Activated T-helper 1 cell treated with Interleukin-2 at 50 U/mL for 16 hours (primary cell): ENCODE measurements at regions not wholly inside any gene's neighbourhood (a gene's known extent, or its start where the extent isn't known, plus 50 kb on each side); places are given as distances from the start of the nearest gene placed in this dataset.

Experiments
- DNase-seq: peaks from one replicate; pipeline ENCODE4 v3.0.0-alpha.2; 2020; ENCODE audit warnings: low read depth

GRCh38 chr18:78150590-78150989 lies 829.0 kb upstream of the SALL3 start:
- DNase-seq, result no peak

- no peak for DNase-seq
These were observed 828.4 kb upstream of the SALL3 start for GRCh38 chr18:78151234-78151633.

- no peak for DNase-seq
These were observed 827.5 kb upstream of the SALL3 start for GRCh38 chr18:78151948-78152725.

GRCh38 chr18:78153362-78153761 lies 826.3 kb upstream of the SALL3 start:
- DNase-seq, result no peak

DNA sequence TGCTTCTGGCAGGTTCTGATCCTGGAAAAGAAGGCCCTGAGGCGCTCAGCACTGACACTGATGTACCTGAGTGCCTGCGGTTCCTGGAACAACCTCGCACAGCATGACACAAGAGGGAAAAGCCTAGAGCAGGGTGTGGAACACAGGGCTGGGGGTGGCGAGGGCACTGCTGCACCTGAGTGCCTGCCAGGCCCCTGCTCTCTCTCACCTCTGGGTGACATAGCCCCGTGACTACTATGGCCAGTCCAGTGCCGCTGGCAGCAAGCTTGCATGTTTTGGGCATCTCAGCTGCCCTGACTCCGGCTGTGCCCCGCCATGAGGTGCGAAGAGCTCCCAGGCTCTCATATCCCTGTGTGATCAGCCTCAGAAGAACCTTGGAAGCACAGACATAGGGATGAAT lies 825.2 kb upstream of the SALL3 start:
- DNase-seq, result no peak

DNA sequence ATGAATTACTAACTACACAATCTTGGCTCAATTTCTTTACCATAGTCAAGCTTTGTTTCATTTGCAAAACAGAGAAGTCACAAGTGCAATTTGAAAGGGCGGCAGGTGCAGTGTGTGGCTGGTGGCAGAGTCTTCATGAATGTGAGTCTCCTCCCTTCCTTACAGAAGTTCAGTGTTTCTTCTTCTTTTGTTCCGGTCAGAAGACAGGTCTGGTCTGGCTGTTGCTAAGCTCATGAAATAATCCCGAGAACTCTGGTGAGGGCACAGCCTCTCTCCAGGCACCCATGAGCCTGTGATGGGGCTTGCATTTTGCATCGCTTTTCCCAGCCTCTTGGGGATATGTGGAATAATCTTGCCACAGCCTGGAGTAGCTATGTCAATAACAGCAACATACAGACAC lies 824.8 kb upstream of the SALL3 start:
- DNase-seq, result no peak

GRCh38 chr18:78156466-78156865 lies 823.2 kb upstream of the SALL3 start:
- no peak for DNase-seq

- no peak for DNase-seq
These were observed 820.7 kb upstream of the SALL3 start for GRCh38 chr18:78158943-78159342.

GRCh38 chr18:78159397-78159796 lies 820.2 kb upstream of the SALL3 start:
- DNase-seq, result no peak

DNA sequence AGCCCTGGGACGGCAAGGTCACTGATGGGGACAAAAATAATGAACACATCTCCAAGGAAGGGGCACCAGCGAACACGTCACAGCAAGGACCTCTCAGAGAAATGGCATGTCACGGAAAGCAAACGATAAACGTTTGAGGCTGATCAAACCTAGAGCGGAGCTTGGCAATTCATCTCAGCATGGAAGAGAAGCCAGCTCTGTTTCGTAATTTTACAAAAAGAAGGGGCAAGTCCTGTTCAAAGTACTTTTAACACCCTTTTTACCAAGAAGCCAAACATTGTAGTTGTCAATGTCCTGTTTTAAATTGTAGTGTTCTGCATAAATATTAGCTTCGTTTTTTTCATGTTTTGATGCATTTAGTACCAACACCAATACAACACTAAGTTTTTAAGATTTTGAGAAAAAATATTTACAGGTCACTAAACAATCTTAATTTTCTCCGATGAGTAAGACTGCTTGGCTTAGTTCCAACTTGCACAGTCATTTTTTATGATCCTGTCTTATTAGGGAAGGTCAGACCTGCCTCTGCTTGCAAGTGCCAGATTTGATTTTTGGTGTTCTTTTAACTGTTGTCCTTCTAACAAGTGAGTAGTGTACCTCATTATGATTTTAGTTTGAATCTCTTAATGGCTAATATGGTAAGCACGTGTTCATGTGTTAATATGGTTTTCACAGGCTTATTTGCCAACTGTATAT lies 818.5 kb upstream of the SALL3 start:
- no peak for DNase-seq

- no peak for DNase-seq
These were observed 814.1 kb upstream of the SALL3 start for GRCh38 chr18:78165525-78165924.

DNA sequence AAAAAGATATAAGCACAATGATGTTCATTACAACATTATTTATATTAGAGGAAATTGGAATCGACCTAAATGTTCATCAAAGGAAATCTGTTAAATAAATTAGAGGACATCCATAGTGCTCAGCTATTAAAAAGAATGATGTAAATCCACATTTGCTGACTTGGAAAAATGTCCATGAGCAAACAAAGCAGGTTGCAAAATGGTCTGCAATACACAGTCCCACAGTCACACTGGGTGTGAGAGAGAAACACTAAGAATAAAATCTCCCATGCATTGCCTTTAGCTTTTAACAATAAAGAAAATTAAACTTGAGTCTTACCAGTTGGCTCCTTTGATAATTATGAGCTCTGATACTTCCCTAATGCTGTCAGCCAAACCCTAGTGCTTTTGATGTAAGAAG lies 811.1 kb upstream of the SALL3 start:
- no peak for DNase-seq

GRCh38 chr18:78169174-78169864 lies 810.3 kb upstream of the SALL3 start:
- DNase-seq, result no peak

DNA sequence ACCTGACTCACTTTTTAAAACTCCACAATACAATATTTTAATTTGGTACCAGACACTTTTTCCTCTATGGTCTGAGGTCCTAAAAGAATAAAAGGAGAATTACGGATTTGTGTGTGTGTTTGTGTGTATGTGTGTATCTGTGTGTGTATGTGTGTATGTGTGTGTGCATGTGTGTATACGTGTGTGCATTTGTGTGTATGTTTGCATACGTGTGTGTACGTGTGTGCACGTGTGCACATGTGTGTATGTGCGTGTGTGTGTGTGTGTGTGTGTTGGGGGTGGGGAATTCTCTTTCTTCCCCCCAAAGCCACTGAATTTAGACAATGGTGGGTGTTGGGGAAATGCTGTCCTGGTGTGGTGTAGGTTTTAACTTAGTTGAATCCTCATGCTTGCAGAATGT lies 807.7 kb upstream of the SALL3 start:
- no peak for DNase-seq

- no peak for DNase-seq
These were observed 804.9 kb upstream of the SALL3 start for GRCh38 chr18:78174737-78175136.

GRCh38 chr18:78178812-78179211 lies 800.8 kb upstream of the SALL3 start:
- no peak for DNase-seq

DNA sequence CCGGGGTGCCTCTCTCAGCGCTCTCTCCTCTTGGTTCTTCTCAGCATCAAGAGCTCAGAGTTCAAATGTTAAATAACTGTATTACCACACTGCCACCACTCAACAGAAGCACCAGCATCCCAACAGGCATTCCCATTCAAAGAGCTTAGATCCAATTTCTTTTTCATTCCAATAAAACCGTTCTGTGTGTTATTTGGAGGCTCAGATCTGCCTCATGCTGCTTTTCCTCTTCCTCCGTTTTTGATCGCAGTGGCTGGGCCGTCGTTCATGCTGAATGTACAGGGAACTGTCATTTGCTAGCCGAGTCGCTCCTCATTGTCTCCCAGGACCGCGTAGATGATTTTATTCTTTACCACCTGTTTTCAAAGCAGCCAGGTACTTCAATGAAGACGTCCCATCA lies 798.9 kb upstream of the SALL3 start:
- no peak for DNase-seq

DNA sequence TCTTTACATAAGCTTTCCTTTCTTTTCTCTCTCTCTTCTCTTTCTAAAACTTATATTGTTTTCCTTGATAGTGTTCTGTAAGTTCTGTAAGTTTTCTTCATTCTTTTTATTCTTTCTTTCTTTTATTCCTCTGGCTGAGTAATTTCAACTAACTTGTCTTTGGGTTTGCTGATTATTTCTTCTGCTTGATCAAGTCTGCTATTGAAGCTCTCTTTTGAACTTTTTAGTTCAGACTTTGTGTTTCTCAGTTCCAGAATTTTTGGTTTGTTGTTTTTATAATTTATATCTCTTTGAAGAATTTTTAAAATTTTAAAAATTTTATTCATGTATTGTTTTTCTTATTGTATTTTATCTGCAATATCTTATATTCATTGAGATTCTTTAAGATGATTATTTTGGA lies 795.8 kb upstream of the SALL3 start:
- DNase-seq, result no peak

GRCh38 chr18:78191276-78191675 lies 788.3 kb upstream of the SALL3 start:
- DNase-seq, result no peak

GRCh38 chr18:78192054-78192453 lies 787.6 kb upstream of the SALL3 start:
- no peak for DNase-seq

DNA sequence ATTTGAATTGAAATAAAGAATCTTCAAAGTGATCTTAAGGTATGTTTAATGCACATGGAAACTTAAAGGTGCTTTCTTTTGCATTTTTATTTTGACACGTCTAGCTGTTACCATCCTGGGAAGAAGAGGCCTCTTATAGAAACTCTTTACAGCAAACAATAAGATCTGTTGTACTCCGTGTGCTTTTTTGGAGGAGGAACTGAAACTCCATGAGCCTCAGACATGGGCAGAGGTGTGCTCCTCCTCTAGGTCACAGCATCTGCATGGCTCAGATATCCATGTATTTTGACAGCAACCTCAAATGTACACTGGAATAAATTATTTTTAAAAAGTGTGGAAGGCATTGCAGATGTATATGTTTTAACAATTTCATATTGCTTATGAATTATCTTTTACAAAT lies 783.3 kb upstream of the SALL3 start:
- DNase-seq, result no peak

- DNase-seq, result no peak
These were observed 780.6 kb upstream of the SALL3 start for GRCh38 chr18:78199002-78199401.

- no peak for DNase-seq
These were observed 780.0 kb upstream of the SALL3 start for GRCh38 chr18:78199611-78200010.
